ENCODE measurements at regions not wholly inside any gene's neighbourhood (a gene's known extent, or its start where the extent isn't known, plus 50 kb on each side); places are given as distances from the start of the nearest gene placed in this dataset.

DNA sequence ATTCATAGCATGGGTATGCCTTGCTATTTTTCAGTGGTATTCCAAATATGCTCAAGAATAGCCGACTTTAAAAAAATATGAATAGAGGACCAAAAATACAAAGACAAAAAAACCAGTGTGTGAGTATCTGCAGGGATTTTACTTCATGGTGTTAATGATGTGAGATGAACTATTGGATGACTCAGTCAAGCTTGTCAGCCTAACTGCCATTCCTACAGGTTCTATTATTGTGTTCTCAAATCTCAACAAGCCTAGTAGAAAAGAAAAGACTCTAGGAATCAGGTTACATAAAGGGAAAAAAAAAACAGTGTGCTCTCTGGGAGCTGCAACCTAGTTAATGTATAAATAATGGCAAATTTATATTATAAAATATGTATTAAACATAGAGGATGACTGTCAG lies 588.4 kb upstream of the BTBD3 start:
- DNase-seq, result no peak

DNA sequence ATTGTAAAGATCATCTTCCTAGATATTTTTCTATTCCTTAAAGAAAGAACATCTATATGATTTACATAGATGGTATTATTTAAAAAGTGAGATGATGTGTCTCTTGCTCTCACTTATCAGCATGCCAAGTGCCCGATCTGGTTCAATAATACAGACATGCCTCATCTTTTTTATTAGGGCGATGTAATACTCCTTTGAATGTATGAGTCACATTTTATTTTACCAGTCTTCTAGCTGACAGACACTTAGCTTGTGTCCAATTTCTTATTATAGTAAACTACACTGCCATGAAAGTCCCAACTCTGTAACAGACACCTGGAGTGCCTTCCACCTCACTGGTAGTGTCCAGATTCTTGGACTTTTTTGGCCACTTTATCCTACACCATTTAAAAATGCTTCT lies 586.6 kb upstream of the BTBD3 start:
- no peak for DNase-seq

DNA sequence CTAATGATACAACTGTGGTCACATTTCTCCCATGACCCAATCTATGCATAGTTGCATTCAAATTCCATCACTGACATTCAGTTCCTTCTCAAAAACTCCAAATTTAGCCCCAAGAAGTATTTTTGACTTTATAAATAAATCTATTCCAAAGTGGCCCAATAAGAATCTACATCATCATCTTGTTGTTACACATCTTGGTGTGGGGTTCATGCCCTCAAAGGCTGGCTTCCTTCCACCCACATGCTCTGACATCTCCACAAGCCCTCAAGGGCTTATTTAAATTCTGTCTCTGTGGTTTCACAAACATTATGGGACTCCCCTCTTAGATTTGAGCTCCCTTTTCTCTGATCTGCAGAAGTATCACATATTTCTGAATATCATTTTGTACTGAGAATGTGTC lies 585.3 kb upstream of the BTBD3 start:
- DNase-seq, result no peak

DNA sequence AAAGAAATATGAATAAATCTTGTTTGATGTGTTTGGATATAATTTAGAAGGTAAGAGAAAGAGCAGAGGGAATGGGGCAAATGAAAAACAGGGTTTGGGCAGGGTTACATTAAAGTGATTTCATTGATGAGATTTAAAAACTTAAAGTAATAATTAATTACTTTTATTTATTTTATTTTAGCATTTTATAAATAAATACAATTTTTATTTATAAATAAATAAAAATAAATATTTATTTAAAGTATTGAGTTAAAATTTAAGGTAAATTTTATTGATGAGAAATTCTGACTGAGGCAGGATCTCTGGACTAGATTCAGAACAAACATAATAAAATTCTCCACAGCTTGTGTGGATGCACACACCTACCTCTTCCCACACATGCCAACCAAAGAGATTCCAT lies 584.1 kb upstream of the BTBD3 start:
- DNase-seq, result no peak

DNA sequence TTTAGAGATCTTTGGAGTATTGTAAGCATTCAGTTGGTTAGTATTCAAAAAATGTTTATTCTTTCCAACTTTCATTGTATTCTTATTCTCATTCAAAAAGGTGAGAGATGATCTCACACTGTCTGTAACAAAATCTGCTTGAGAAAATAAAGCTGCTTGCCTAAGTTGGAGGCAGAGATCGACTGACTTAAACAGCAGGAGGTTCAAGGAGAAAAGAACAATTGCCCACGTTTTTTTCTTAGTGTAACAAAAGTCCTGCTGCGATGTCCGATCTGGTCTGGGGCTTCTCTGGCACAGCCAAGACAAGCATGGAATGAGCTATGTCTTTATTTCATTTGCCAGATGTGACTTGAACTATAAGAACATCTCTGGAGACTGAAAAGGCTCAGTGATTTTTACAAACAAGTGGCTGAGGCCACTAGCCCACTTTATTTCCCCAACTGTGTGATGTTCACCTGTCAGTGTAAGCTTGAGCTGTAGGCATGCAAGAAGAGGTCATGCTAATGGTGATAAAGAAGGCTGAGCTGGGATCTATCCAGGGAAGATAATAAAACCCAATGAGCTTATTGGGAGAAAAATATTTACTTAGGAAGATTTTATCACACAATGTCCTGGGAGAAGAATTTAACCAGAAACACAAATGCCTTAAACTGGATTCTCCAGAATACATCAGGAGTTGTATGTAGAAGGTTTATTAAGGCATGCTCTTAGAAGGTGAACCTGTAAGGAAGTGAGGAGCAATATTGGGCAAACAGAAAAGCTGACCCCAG lies 580.1 kb upstream of the BTBD3 start:
- DNase-seq, result no peak

DNA sequence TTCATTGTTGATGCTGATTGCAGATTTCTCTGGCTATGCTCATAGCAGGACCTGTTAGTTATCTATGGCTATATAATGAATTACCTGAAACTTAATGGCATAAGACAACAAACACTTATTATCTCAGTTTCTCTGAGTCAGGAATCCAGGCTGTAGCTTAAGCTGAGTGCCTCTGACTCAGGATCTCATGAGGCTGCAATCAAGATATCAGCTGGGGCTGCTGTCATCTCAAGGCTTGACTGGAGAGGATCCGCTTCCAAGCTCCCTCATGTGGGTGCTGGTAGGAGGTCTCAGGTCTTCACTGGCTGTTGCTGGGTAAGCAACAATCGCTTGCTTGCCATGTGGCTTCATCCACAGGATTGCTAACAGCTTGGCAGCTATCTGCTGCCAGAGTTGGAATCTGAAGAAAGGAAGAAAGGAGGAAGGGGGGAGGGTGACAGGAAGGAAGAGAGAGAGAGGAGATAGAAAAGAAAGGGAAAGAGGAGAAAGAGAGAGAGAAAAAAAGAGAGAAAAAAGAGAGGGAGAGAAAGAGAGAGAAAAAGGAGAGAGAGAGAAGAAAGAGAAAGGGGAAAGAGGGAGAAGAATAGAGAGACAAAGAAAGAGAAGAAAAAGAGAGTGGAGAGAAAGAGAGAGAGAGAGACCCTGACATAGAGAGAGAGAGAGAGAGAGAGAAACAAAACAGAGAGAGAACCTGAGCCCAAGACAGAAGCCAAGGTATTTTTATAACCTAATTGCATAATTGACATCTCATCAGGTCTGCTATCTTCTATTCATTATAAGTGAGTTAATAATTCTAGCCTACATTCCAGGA lies 579.0 kb upstream of the BTBD3 start:
- no peak for DNase-seq

DNA sequence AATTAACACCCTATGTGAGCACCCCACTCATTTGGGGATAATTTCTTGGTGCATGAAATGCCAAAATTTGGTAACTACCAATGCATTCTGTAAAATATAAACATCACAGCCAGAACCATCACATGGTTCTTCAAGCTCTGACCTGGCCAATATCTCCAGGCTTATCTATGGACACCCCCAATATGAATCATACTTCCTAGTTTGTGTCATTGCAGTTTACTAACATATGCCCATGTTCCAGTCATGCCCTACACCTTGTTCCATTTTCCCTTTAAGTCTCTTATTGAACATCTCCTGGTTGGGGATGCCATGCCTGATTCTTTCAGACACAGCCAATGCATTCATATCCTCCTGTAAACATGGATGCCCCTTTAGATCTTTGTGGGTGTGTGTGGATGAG lies 572.8 kb upstream of the BTBD3 start:
- no peak for DNase-seq

DNA sequence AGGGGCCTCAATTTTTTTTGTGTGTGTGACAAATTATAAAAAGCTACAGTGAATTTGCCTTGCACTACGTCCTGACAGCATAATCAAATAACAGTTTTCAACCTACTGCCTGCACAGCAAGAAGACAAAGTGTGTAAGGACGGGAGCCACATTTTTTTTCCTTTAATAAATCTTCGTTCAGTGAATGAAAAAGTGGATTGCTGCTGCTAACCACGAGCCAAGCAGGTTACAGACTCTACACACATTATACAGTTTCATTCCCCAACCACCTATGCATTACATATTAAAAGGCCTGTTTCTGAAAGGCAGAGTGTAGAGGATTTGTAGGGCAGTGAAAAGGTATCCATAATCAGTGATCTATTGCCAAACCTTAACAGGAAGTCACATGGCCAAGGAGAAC lies 570.0 kb upstream of the BTBD3 start:
- DNase-seq, result no peak

DNA sequence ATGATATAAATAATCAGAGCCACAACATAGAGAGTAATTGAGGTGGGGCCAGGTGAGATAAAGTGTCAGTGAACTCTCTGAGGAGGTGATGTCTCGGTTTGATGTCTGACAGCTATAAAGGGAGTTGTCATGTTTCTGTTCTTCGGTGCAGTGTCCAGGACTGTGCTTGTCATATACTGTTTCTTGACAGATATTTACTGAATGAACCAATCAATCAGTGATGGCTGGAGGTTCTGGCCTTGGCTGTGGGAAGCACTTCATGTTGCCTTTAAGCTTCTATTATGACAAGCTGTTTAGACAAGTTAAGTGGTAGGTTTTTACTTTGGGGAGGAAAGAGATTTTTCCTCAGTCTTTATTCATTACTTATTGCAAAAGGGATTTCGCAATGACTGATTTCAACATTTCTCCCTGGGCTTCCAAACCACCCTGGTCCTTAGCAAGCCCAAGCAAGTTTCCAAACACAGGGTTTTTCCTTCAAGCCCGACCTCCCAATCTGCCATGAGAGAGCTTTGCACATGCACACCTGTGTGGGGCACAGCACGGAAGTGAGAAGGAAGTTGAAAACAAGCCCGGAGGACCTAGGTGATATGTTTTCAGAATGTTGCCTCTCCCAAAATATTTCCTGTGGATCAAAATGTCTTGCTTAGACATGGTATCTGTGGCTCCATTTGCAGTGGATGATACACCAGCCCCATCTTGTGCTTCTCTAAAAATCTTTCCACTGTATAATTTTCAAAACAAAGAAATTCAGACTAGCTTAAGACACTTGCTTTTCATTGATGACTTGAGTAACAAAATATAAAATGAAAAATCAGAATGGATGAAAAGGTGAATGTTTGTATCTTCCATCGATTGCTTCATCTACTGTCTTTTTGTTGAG lies 567.3 kb upstream of the BTBD3 start:
- DNase-seq, result no peak

DNA sequence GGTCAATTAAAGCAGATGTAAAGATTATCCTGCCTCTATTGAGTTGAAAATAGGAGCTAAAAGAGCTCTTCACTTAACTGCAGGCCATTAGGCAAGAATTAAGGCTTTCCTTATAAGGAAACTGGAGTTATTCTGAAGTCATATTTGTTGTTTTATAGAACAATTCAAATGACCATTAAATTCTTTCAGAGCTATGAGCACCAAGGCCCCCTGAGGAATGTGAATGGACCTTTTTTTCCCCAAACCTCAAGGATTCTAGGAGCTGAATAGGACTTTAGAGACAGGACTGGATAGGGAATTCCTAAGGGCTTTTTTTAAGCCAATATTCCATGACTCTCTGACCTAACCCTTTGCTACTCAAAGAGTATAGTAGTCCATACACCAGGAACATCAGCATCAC lies 565.7 kb upstream of the BTBD3 start:
- peak; percentile 92 for DNase-seq

DNA sequence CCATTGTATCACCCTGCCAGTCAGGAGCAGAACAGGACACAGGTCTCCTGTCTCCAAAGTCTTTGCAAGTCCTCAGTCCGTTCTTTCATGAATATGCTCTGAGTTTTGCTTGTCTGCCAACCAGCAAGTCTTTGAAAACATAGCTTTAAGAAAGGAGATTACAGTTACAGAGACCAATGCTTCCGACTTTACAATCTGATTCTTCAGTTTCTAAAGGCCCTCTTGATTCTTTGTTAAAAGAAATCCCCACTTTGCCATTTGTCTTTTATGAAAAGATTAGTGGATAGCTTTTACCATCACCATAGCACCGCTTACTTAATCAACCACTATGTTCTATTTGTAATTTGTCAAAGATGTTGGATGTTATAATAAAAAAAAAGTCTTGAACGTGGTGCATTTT lies 562.8 kb upstream of the BTBD3 start:
- DNase-seq, result no peak

DNA sequence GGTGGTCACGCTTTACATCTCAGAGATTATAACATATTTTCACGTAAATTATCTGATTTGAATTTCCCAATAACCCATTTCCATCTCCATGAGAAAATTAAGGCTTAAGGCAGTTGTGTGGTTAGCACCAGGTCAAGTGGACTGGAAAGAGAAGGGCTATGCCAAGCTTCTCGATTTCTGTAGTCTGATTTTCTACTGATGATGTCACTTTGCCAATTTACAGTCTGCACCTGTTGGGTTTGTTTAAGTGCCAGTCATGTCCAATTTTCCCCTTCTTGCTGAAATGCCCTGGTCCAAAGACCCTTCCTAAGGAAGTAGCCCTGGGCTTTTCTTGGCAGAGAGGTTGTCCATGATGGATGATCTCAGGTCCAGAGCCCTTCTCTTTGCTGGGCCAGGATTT lies 562.3 kb upstream of the BTBD3 start:
- DNase-seq, result no peak

DNA sequence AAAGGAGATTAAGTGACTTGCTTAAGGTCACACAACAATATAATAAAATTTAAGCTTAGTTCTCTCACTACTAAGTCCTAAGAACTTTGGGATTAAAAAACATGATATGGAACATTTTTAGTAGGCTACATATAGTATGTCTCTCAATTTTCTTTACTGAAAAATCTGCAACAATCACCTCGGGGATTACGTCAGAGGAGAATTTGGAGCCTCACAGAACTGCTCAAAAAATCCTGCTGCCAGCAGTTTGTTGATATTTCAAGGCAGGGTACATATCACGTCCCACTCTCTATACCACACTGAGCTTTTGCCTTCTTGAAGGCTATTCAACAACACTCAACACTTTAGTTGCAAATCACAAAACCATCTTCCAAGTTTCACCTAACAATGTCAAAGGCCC lies 561.6 kb upstream of the BTBD3 start:
- no peak for DNase-seq

DNA sequence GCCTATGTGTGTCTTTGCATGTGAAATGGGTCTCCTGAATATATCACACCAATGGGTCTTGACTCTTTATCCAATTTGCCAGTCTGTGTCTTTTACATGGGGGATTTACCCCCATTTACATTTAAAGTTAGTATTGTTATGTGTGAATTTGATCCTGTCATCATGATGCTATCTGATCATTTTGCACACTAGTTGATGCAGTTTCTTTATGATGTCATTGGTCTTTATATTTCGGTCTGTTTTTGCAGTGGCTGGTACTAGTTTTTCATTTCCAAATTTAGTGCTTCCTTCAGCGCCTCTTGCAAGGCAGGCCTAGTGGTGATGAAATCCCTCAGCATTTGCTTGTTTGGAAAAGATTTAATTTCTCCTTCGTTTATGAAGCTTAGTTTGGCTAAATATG lies 555.2 kb upstream of the BTBD3 start:
- no peak for DNase-seq

DNA sequence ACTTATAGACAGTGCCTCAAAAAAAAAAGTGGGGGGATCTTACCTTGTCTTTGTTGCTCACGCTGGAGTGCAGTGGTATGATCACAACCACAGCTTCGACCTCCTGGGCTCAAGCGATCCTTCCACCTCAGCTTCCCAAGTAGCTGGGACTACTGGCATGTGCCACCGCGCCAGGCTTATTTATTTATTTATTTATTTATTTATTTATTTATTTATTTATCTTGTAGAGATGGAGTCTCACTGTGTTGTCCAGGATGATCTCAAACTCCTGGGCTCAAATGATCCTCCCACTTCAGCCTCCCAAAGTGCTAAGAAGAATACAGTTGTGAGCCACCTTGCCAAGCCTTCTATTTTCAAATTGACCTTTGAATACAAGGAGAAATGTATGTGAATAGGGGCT lies 553.0 kb upstream of the BTBD3 start:
- DNase-seq, result no peak

DNA sequence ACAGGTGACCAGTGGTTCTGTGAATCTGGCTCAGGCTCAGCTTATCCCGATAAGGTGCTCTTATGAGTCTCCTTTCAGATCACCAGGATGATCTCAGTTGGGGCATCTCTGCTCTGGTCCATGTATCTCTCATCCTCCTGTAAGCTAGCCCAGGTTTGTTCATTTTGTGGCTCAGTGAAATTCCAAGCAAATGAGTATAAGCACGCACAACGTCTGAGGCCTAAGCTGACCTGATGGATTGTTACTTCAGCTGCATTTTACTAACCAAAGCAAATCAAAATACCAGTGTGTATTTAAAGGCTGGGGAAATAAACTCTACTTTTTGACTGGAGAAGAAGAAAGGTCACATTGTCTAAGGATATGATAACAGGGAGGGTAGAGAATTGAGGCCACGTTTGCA lies 551.0 kb upstream of the BTBD3 start:
- no peak for DNase-seq

DNA sequence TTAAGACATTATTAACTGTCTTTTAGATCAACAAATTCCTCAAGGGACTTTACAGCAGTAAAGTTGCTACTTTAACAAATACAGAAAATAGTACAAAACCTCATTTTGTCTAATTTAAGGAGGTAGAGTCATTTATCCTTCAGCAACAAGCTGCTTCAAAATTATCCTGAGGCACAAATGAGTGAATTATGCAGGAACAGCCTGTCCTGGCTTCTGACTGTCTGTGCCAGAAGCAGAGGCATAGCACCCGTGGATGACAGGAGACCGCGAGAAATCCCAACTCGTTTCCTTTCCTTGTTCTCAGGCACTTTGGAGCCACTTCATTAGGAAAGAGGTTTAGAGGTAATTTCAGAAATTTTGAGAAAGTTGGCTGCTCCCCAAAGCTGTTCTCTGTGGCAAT lies 549.2 kb upstream of the BTBD3 start:
- DNase-seq, result no peak

DNA sequence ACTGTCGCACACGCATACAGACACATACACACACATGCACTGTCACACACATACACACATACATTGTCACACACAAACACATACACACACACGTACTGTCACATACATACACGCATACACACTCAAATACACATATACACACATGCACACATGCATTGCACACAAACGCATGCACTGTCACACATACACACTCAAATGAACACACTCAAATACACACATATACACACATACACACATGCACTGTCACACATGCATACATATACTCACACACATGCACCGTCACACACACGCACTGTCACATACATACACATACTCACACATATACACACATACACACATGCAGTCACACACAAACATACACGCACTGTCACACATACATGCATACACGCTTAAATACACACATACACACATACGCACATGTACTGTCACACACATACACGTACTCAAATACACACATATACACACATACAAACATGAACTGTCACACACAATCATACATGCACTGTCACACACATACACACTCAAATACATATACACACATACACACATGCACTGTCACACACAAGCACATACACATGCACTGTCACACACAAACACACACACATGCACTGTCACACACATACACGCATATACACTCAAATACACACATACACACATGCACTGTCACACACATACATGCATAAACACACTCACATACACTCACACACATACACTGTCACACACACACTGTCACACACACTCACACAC lies 548.6 kb upstream of the BTBD3 start:
- no peak for DNase-seq

DNA sequence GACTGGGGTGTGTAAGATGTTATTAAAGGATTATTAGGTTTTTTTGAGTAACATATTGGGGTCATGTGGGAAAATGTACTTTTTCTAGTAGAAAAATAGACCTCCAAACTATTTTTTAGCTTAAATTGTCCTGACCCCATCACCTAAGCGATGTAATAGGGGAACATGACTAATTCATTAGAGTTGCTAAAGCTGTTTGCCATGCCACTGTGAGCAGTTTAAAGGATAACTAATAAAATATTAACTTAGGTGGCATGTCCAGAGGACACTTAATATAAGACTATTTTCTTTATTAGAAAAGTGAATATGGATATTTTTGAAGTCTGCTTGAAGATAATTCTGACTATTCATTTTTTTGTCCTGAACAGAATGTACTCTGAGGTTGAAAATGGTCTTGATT lies 545.9 kb upstream of the BTBD3 start:
- DNase-seq, result no peak

DNA sequence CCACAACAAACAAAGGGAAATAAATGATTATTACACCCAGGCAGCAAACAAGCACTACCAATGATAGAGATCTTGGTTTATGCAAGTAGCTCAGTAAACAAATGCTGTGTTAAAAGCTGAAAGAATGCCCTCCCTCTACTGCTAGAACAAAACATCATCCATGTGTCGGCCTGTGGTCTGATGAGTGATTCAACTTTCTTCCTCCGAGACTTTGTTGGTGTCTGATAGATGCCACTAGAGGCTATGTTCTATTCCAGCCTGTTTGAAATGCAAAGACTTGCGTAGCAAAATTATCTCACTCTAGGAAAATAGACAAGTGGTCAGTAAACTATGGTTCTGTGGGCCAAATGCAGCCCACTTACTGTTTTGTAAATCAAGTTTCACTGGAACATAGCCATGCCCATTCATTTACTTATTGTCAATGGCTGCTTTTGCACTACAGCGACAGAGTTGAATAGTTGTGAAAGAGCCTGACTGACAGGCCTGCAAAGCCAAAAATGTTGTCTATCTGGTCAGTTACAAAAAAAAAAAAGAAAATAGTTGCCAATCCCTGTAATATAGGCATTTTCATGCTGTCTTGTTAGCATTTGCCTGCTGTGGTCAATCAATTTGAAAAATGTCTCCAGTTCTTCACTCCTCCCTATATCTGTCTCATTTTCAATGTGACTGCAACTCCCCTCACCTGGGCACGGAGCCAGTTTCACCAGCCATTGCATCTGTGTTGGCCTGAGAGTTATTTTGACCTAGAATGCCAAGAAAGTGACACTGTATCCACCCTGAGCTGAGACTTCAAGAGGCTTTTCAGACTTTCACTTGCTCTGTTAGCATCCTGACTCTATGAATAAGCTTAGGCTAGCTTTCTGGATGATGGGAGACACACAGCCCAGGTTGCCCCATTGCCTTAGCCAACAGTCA lies 544.6 kb upstream of the BTBD3 start:
- peak; percentile 5 for DNase-seq

DNA sequence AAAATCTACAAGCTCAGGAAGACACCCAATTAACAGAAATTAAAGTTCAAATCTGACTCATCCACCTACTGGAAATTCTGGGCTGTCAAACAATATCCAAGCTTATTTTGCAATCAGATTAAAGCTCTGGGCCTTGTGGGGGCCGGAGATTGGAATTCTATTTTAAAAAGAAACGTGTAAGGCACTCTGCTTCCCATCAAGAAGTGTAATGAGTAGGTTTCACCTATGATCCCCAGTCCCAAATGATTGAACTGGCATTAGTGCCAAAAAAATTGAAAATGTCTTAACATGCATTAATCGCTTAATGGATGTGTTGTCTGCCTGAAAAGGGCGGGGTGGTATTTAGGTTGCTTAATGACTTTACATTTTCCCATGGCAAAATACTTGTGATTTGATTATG lies 542.4 kb upstream of the BTBD3 start:
- DNase-seq, result no peak

DNA sequence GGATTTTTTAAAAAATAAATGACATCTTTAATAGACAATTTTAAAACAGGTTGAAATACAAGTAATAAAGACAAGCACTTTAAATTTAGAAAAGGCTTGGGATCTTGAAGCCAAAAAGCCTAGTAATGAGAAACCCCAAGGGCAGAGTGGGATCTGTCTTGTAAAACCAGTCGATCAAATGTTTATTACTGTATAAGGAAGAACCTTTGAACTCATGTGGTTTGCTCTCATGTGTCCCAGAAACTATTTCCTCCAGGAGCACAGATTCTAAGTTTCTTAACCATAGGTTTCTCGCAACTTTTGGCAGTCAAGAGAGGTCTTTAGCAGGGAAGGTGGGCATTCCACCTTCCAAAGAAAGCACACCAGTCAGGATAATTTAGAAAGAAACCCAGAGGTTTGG lies 541.7 kb upstream of the BTBD3 start:
- DNase-seq, result no peak

Measured in DMS79 (cell line).